Adipocyte (in vitro differentiated cells): ENCODE measurements at regions not wholly inside any gene's neighbourhood (a gene's known extent, or its start where the extent isn't known, plus 50 kb on each side); places are given as distances from the start of the nearest gene placed in this dataset.
"Not testable (repeated sequence)": the region's sequence is repeated elsewhere in the genome, so short reads cannot be mapped to it uniquely, and the experiment has no call there.

Experiments
- DNase-seq: peaks from one replicate; pipeline ENCODE4 v3.0.0-alpha.2; 2015; ENCODE audit warnings: low read depth
- H3K27me3 ChIP-seq: replicated peaks from 2 replicates; pipeline ENCODE4 v1.7.0; 2013; ENCODE audit warnings: mild to moderate bottlenecking, low read length, moderate library complexity; ENCODE audit not compliant: control insufficient read depth, insufficient read depth
- H3K36me3 ChIP-seq: 2 replicates; pipeline ENCODE4 v1.7.0; 2013; ENCODE audit warnings: low read length, mild to moderate bottlenecking, moderate library complexity; ENCODE audit not compliant: control insufficient read depth, insufficient read depth, severe bottlenecking
- H3K4me1 ChIP-seq: 2 replicates; pipeline ENCODE4 v1.7.0; 2013; ENCODE audit warnings: mild to moderate bottlenecking, low read length, moderate library complexity; ENCODE audit not compliant: control insufficient read depth, insufficient read depth
- H3K4me3 ChIP-seq: 2 replicates; pipeline ENCODE4 v1.7.0; 2013; ENCODE audit warnings: mild to moderate bottlenecking, low read length, moderate library complexity
- H3K9ac ChIP-seq: 2 replicates; pipeline ENCODE4 v1.7.0; 2013; ENCODE audit warnings: mild to moderate bottlenecking, low read length, moderate library complexity
- H3K9me3 ChIP-seq: 2 replicates; pipeline ENCODE4 v1.7.0; 2013; ENCODE audit warnings: mild to moderate bottlenecking, low read length, moderate library complexity; ENCODE audit not compliant: control insufficient read depth

DNA sequence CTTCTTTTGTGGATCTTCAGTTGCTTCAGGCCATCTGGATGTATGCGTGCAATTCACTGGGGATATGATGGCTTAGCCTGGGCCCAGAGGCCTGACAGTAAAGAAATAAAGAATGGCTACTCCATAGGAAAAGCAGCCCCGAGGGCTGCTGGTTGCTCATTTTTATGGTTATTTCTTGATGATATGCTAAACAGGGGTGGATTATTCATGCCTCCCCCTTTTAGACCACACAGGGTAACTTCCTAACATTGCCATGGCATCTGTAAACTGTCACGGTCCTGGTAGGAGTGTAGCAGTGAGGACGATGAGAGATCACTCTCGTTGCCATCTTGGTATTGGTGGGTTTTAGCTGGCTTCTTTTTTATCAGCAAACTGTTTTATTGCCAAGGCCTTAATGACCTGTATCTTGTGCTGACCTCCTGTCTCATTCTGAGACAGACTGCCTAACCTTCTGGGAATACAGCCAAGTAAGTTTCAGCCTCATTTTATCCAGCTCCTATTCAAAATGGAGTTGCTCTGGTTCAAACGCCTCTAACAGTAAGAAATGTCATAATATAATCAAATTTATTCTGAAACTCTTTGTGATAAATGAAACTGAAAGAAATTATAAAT is 60.5 kb downstream of the DSEL start:
- Histone ChIP-seq H3K36me3 (no peaks in the 10 kb centered on the region), H3K9me3 (no peaks in the 10 kb centered on the region), H3K9ac (no peak overlapping the region), H3K27me3 (no peaks in the 10 kb centered on the region), H3K4me3 (no peak overlapping the region), H3K4me1 (no peaks in the 10 kb centered on the region)
- DNase-seq, result no peak

DNA sequence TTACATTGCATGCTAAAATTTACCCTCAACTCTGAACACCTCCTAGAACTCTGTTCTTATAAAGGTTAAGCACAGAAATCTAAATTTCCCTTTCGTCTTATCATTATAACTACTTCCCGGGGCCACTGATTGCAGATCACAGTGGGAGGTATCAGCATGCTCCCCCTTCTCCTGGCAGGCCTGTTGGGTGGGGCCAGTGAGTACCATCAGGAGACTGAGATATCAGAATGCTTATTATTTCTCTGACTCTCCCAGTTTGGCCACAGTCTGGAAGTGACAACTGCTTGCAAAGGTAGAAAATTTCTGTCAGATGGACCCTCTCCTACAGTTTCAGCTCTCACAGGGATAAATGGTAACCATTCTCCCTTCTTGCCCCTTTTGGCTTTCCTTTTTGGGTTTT is 62.6 kb downstream of the DSEL start:
- DNase-seq, result no peak

DNA sequence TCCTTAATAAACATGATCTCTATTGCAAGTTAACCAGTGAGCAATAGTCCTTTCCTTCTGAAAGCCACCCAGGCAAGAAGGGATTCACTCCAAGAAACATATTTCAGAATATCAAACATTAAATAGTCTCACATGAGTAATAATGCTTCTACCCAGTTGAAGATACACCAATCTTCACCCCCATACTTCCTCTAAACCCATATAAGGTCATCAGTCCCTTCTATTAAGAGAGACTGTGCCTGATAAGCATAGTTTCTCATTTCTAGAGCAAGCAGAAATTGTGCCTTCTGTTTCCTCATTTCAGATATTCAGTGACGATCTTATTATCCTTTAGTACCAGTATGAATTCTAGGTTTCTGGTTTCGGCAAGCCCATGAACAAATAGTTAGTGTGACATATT is 64.6 kb downstream of the DSEL start:
- Histone ChIP-seq H3K36me3 (no peaks in the 10 kb centered on the region), H3K27me3 (no peaks in the 10 kb centered on the region), H3K4me3 (no peak overlapping the region), H3K9me3 (no peaks in the 10 kb centered on the region), H3K9ac (no peak overlapping the region), H3K4me1 (no peaks in the 10 kb centered on the region)
- DNase-seq, result no peak

More for the DNA sequence above, 62.6 kb downstream of the DSEL start:
- Histone ChIP-seq H3K9me3 (no peaks in the 10 kb centered on the region), H3K4me3 (no peak overlapping the region), H3K27me3 (no peaks in the 10 kb centered on the region), H3K9ac (no peak overlapping the region), H3K36me3 (no peaks in the 10 kb centered on the region), H3K4me1 (no peaks in the 10 kb centered on the region)

DNA sequence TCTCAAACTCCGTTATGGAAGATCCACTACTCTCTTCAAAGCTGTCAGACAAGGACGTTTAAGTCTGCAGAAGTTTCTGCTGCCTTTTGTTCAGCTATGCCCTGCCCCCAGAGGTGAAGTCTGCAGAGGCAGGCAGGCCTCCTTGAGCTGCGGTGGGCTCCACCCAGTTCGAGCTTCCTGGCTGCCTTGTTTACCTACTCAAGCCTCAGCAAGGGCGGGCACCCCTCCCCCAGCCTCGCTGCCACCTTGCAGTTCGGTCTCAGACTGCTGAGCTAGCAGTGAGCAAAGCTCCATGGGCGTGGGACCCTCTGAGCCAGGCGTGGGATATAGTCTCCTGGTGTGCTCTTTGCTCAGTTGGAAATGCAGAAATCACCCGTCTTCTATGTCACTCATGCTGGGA is 65.4 kb downstream of the DSEL start:
- H3K36me3 ChIP-seq, H3K27me3 ChIP-seq, H3K4me3 ChIP-seq, H3K9ac ChIP-seq, H3K9me3 ChIP-seq, DNase-seq, H3K4me1 ChIP-seq: not testable (repeated sequence)

DNA sequence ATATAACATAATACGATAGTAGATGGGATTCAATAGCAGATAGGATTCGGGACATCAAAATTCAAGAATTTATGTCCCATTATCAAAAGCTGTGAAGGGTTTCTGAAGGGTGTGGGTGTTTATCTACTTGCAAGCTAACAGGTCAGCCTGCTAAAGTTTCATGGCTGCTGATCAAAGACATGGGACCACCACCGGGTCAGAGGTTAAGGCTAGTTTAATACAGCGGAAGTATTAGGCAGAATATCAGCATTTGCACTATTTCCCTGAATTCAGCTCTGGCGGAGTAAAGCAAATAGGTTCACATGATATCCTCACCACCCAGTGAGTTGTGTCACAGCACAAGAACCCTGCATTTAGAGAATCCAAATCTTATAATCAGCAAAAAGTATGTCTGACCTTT is 82.5 kb downstream of the DSEL start:
- H3K9ac ChIP-seq, result no peak overlapping the region
- peaks cover 20% of the 10 kb centered on the region for H3K9me3 ChIP-seq
- no peaks in the 10 kb centered on the region for H3K36me3 ChIP-seq
- no peak for DNase-seq
- no peak overlapping the region for H3K4me3 ChIP-seq
- no peaks in the 10 kb centered on the region for H3K4me1 ChIP-seq
- no peaks in the 10 kb centered on the region for H3K27me3 ChIP-seq

DNA sequence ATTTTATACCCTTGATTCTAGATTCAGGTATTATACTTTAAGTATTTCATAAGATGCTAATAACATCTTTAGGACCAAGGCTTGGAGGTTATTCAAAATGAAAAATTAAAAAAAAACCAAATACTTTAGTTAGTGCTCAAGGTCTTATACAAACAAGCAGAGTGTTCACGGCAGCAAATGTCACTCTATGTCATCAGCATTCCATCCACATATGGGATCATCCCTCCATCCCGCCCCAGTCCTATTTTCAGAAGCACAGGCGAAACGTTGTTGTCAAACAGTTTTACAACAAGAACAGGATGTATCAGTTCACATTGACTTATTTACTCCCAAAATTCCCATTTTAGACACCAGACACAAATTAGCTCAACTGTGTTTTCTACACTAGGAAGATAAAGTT is 83.7 kb downstream of the DSEL start:
- peaks cover 12% of the 10 kb centered on the region for H3K9me3 ChIP-seq
- H3K4me3 ChIP-seq, result no peak overlapping the region
- peak; percentile 37 for DNase-seq
- H3K9ac ChIP-seq, result no peak overlapping the region
- H3K27me3 ChIP-seq, result no peaks in the 10 kb centered on the region
- peaks cover 7% of the 10 kb centered on the region for H3K4me1 ChIP-seq
- no peaks in the 10 kb centered on the region for H3K36me3 ChIP-seq

DNA sequence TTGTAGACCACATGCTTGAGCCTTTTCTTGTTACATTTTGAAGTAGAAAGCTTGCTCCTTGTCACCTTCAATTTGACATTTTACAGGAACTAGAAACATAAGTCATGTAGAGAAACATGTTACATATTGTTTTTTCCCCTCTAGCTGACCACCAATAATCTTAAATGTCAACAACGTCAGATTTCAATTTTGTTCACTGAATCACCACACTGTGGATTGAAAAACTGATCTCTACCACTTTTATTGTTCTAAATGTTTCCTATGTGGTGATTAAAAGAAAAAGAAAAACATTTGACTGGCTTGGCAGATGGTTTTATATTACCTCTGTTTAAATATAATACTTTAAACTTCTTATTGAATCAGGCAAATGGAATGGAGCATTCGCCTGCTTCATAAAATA is 87.7 kb downstream of the DSEL start:
- H3K4me3 ChIP-seq, result no peak overlapping the region
- H3K4me1 ChIP-seq, result peaks cover 34% of the 10 kb centered on the region
- H3K9me3 ChIP-seq, result no peaks in the 10 kb centered on the region
- DNase-seq, result peak; percentile 90
- H3K27me3 ChIP-seq, result no peaks in the 10 kb centered on the region
- no peaks in the 10 kb centered on the region for H3K36me3 ChIP-seq
- H3K9ac ChIP-seq, result no peak overlapping the region

DNA sequence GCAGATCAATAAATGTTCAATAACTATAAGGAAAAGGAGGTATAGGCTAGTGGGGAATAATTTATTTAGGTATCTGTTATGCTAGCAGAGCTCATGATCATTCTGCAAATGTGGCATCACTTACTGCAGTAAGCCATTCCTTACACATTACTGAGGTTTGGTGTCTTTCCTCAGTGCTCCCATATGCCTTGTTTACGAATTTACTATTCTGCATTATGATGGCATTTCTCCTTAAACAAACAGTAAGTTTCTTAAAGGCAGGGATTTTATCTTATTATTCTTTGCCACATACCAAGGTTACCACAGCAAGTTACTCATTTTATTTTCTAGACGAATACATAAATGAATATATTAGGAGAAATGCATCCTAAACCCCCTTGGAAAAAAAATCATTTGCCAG is 88.4 kb downstream of the DSEL start:
- Histone ChIP-seq H3K4me1 (peaks cover 39% of the 10 kb centered on the region), H3K27me3 (no peaks in the 10 kb centered on the region), H3K9ac (no peak overlapping the region), H3K9me3 (no peaks in the 10 kb centered on the region), H3K36me3 (no peaks in the 10 kb centered on the region), H3K4me3 (no peak overlapping the region)
- peak; percentile 75 for DNase-seq

DNA sequence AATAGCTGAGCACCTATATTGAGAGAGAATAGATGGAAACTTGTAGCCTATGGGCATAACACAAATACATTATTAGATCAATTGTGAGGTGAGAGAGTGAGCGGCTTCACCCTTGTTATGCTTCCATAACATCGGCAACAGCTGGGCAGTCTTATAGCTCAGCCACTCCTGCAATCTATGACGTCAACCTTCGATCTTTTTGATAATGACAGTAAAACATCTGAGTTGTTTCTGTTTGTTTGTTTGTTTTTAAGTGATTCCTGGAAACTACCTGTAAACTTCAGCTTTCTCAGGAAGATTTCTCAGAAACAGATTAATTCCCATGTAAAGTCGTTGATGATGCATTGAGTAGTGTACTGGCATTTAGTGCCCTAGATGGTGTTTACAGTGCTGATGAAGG is 90.0 kb downstream of the DSEL start:
- H3K4me1 ChIP-seq, result peaks cover 39% of the 10 kb centered on the region
- DNase-seq, result no peak

DNA sequence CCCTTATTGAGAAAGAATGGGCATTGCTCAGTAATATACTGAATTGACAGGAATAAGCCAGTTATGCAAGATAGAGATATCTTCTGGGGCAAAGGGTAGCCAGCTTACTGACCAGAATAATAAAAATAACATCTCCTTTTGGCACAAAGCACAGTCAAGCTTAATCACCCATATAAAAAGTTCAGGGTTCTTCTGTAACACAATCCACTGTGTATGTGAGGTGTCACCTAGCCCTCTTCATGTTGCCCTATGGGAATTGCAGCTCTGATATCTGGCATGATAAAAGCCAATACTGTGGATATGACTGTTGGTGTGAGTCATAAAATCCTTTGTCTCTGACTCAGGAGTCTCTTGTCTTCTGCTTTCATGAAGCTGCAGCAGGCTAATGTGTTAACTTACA is 90.8 kb downstream of the DSEL start:
- peak; percentile 62 for DNase-seq

More for the DNA sequence above, 90.0 kb downstream of the DSEL start:
- Histone ChIP-seq H3K9ac (peak overlapping the region; percentile 55), H3K4me3 (no peak overlapping the region), H3K9me3 (no peaks in the 10 kb centered on the region), H3K36me3 (no peaks in the 10 kb centered on the region), H3K27me3 (no peaks in the 10 kb centered on the region)

DNA sequence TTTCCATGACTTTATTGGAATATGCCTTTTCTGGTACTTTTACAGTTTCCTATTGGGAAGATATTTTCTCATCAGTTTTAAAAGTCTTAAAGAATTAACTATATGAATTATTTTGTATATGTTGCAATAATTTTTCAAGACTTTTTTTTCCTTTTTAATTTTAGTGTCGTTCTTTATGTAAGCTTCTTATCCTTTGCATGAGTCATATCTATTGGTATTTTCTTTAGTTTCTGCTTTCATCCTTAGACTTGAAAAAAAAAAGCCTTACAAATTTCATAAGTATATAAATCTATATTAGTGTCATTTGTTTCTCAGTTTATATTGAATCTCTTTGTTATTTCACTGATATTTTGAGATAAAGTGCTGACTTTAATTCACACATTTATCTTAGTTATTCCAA is 94.9 kb downstream of the DSEL start:
- H3K9me3 ChIP-seq, result no peaks in the 10 kb centered on the region
- DNase-seq, result peak; percentile 48
- H3K9ac ChIP-seq, result no peak overlapping the region
- no peaks in the 10 kb centered on the region for H3K27me3 ChIP-seq
- H3K4me1 ChIP-seq, result peaks cover 37% of the 10 kb centered on the region
- no peak overlapping the region for H3K4me3 ChIP-seq
- no peaks in the 10 kb centered on the region for H3K36me3 ChIP-seq

More for the DNA sequence above, 90.8 kb downstream of the DSEL start:
- Histone ChIP-seq H3K9me3 (no peaks in the 10 kb centered on the region), H3K9ac (peak overlapping the region; percentile 55), H3K36me3 (no peaks in the 10 kb centered on the region), H3K27me3 (no peaks in the 10 kb centered on the region), H3K4me1 (peaks cover 39% of the 10 kb centered on the region), H3K4me3 (no peak overlapping the region)

DNA sequence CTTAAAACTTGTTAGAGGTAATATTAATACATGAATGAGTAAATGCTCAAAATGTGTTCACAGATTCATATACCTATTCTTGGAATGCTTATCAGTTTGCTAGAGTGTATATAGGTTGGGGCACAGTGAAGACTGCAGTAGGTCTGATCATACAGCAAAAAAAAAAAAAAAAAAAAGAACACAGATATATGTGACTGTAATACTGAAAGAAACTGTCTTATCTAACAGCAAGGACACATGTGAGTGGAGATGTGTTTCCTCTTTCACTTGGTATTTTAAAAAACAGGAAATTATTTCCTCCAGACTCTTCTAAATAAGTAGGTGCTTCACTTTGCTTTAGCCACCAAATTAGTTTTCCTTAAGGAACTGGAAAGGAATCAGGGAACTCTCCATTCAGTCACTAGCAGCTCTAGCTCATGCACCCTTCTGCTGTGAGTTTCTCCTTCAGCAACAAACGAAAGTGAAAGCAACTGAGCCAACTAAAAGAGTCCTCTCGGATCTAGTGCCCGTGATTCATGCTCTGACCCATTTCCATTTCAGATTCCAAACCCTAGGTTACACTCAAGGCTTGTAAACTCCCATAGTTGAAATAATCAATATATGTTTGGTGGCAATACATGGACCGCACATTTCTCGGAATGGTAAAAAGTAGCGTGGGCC is 98.5 kb downstream of the DSEL start:
- DNase-seq, result peak; percentile 63
- H3K9ac ChIP-seq, result peak overlapping the region; percentile 79
- no peaks in the 10 kb centered on the region for H3K9me3 ChIP-seq
- H3K4me1 ChIP-seq, result peaks cover 5% of the 10 kb centered on the region
- no peaks in the 10 kb centered on the region for H3K36me3 ChIP-seq
- peak overlapping the region; percentile 75 for H3K4me3 ChIP-seq
- H3K27me3 ChIP-seq, result no peaks in the 10 kb centered on the region
